ENCODE measurements at regions not wholly inside any gene's neighbourhood (a gene's known extent, or its start where the extent isn't known, plus 50 kb on each side); places are given as distances from the start of the nearest gene placed in this dataset.
"Not testable (repeated sequence)": the region's sequence is repeated elsewhere in the genome, so short reads cannot be mapped to it uniquely, and the experiment has no call there.

DNA sequence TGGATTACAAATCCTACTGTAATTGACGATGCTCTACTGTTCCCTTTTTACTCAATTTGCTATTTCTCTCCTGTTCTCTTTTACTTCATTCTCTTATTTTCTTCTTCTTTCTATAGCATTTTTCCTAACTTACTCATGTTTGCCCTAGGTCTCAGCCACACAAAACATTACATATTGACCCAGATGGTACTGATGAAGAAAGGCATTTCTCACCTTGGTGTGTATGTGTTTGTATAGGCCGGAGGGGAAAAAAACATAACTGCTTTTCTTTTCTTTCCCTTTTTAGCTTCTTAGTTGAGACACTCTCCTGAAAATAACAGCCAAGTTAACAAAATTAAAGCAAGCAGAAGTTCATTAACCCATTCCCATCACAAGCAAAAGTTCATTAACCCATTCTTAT lies 1019.8 kb upstream of the CDH18 start:
- DNase-seq, result no peak

DNA sequence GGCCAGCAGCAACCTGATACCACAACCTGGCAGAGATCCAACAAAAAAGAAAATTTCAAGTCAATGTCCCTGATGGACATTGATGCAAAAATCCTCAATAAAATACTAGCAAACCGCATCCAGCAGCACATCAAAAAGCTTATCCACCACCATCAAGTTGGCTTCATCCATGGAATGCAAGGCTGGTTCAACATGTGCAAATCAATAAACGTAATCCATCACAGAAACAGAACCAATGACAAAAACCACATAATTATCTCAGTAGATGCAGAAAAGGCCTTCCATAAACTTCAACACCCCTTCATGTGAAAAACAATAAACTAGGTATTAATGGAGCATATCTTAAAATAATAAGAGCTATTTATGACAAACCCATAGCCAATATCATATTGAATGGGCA lies 1000.9 kb upstream of the CDH18 start:
- DNase-seq, result not testable (repeated sequence)

DNA sequence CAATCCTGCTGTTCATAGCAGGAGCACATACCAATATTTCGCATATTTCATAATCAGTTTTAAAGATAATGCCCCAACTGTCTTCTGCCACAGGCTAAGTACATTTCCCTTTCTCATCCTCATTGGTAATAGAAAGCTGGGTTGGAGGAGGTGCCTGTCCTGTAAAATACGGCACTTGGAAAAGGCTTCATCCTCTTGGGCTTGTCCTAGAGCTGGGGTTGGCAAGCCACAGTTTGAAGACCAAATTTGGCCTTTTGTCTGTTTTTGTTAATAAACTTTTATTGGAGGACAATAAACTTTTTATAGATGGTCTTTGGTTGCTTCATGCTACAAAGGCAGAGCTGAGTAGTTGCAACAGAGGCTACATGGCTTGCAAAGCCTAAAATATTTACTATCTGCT lies 997.8 kb upstream of the CDH18 start:
- no peak for DNase-seq

DNA sequence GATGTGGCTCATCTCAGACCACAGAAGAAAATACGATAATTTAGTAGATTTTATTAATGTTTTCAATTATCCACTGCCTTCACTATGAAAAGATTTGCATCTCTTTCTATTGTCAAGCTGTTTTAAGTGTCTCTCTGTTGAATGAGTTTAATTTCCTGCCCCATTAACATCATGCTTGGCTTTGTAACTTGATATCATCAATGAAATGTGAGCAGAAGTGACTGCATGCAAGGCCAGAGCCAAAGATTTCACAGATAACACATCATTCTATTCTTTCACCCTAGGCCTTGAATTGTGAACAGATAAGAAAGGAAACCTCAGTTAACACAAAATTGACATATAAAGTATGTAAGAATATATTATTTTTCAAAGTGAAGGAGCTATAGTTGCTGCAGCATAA lies 986.4 kb upstream of the CDH18 start:
- no peak for DNase-seq

DNA sequence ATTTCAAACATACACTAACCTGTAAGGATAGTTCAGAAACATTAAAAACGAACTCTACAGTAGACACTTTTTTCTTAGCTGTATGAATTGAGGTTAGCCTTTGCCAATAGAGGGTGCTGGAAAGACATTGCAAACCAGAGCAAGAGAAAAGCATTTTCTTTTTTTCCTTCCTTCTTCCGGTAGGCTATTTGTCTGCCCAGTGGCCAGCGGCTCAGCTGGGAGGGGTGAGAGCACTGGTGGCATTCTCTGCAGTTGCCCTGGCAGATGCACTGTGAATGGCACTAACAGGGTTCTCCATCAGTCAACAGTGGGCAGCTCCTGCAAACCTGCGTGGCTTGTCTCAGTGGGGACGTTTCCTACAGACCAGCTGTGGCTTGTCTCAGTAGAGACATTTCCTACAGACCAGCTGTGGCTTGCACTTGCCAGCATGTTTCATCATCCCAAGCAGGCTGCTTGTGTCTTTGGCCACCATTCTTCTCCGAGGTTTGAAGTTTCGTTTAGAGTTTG lies 984.5 kb upstream of the CDH18 start:
- DNase-seq, result peak; percentile 4

DNA sequence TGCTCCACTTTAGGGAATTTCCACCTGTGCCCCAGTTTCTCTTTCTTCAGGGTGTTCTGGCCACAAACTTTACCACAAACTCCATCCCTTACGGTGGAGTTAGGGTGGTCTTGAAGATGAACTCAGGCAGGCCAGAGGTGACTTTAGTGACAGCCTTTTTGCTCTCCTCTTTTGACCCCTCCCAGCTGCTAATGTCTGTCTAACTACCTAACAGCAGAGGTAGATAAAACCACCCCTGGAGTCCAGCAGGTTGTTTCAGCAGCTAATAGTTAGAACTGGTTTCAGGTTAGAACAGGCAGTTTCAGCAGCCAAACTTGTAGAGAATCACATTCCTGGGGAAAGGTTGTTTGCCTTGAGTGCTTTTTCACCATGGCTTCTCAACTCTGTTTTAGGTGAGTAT lies 971.3 kb upstream of the CDH18 start:
- no peak for DNase-seq

DNA sequence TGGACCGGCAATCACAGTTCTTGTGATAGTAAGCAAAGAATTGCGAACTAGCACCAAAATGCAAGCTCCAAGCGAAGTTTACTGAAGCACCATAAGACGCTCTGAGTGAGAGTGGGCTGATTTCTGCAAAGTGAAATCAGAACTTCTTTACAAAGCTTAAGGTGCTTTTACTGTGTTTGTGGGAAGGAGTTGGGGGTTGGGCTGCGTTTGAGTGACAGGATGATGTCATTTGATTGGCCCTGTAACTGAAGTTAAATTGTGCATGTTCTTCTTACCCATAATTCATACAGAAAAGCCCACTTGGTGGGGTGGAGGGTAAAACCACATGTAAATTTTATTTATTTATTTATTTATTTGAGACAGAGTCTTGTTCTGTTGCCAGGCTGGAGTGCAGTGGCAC lies 970.6 kb upstream of the CDH18 start:
- DNase-seq, result no peak

DNA sequence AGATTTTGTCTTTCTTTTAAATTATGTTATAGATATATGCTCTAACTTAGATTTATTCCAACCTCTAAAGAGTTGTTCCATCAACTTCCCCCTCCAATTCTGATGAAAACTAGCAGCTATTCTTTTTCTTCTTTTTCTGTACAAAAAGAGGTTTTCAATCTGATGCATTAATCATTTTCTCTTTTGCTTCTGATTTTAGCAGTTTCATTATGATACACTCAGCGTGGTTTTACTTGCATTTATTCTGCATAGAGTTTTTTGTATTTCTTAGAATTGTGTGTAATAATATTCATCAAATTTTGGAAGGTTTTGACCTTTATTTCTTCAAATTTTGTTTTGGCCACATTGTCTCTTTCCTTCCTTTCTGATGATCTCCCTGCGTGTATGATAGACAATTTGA lies 968.1 kb upstream of the CDH18 start:
- DNase-seq, result no peak

DNA sequence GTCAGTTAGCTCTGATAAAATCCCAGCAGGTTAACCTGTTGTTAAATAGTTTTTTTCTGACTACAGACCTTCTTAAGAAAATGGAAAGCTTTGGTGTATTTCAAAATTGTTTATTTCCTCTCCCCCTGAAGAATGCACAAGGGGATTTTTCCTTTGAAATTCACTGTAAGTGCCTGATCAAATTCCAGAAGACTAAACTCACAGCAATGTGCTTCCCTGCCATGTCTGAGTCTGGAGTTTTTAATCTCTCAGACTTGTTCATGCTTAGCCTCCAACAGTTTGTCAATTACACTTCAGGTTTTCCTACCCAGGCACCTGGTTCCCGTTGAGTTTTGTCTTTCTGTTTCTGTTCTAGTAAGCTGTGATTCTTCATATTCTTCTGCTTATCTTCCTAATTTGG lies 961.6 kb upstream of the CDH18 start:
- no peak for DNase-seq

DNA sequence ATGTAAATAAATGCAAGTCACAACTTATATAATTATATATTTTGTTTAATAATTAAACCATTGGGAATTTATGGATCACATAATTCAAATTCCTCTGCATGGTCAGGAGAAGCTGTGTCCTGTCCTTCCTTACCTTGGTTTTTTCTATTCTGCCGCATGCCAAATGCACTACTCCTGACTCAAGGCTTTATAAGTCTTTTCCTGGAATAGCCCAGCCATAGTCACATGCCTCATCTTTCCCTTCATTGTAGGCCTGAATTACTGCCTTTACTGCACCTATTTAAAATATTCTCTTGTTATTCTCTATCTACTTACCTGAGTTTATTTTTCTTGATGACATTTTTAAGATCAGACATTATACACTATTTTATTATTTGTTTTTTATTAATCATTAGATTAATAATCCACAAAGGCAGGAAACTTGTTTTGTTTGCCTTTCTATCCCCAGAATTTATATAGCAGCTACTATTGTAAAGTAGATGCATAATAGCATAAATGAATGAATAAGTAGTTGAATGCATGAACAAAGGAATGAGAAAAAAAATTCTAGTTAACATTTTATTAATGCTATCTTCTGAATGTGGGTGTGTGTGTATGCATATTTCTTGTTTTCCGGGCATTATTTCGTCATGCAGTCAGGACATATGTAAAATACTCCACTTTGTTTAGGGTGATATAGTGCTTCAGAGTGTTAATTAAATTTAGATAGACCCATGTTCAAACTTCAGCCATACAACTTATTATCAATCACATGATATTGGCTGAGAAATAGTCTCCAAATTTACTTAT lies 955.4 kb upstream of the CDH18 start:
- not testable (repeated sequence) for DNase-seq

DNA sequence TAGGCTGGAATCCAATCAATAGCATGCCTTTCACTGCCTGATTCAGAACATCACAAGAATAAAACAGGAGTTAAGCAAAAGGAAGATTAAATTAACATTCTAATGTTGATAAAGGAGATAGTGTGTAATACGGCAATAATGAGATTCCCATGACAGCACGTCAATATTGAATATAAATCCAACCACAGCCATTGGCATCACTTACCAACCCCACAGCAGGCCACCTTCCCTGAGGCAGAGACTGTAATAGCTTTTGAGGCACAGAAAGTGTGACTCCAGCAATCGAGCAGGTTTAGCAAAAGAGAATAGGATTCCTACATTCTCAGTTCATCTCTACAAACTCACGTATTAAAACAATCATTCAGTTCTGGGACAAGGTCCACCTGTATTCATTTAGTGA lies 954.6 kb upstream of the CDH18 start:
- not testable (repeated sequence) for DNase-seq

DNA sequence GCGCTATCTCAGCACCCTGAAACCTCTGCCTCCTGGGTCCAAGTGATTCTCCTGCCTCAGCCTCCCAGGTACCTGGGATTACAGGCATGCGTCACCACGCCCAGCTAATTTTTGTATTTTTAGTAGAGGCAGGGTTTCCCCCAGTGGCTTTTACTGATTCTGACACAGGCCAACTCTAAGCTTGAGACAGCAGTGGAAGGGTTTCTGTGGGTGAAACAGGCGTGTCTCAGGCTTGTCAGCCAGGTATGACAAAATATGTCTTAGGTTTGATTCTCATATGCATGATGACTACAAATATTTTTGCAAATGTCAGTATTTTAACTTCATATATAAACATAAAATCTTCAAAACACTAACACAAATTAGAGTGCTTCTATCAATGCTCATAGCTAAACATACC lies 952.8 kb upstream of the CDH18 start:
- DNase-seq, result not testable (repeated sequence)

DNA sequence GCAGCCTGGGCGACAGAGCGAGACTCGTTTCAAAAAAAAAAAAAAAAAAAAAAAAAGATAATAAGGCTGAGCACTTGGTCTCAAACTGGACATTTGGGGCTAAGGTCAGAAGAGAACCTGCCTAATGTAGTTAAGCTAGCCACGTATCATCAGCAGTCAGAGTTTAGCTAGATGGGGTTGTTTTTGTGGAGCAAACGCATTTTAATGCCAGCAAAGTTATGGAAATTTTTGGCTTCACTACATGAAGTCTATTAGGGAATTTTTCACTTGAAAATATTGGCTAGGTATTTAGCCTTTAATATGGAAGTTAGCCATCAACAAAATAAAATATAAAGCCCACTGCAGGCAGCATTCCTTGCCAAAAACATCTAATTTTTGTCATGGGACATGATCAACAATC lies 902.9 kb upstream of the CDH18 start:
- not testable (repeated sequence) for DNase-seq

DNA sequence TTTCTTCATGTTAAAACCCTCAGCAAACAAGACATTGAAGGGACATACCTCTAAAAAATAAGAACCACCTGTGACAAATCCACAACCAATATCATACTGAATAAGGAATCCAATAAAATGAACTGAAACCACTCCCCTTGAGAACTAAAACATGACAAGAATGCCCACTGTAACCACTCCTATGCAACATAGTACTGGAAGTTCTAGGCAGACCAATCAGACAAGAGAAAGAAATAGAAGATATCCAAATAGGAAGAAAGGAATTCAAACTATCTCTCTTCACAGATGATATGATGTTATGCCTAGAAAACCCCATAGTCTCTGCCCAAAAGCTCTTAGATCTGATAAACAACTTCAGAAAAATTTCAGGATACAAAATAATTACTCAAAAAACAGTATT lies 887.7 kb upstream of the CDH18 start:
- not testable (repeated sequence) for DNase-seq

DNA sequence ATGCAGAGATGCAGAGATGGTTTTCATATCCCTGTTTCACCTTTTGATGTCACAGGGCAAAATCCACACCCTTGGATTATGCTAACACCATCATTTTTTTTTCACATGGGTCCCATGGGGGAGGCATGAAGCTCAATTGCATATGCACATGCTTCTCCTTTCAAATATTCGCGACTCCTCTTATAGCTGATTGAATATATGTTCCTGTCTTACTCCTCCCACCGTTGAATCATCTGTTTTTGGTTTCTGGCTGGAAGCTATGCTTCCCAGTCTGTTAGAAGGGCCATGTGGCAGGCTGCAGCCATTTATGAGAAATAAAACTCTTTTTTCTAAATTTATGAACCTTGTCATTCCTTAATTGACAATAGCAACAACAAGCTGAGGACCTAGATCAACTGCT lies 877.9 kb upstream of the CDH18 start:
- DNase-seq, result not testable (repeated sequence)

DNA sequence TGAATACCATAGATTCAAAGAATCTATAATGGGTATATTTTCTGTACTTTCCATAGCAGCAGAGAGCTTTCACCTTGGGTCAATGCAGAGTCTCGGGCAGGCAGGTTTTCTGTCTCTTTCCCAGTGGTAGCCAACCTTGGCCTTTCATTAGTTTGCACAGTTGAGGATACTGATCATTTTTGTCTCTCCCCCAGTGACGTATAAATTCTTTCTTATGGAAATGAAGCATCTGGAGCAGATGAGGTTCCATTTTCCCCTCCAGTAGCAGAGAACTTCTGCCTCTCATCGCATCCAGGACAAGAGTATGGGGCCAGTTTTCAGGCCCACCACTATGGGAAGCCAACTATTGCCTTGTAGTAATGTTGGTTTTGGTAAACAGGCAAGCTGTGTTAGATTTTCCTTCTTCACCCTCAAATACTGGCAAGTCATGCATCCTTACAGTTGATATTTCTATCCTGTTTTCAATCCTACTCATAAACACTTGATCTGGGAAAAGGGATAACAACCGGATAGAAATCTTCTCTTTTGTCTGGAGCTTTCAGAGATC lies 845.2 kb upstream of the CDH18 start:
- no peak for DNase-seq

DNA sequence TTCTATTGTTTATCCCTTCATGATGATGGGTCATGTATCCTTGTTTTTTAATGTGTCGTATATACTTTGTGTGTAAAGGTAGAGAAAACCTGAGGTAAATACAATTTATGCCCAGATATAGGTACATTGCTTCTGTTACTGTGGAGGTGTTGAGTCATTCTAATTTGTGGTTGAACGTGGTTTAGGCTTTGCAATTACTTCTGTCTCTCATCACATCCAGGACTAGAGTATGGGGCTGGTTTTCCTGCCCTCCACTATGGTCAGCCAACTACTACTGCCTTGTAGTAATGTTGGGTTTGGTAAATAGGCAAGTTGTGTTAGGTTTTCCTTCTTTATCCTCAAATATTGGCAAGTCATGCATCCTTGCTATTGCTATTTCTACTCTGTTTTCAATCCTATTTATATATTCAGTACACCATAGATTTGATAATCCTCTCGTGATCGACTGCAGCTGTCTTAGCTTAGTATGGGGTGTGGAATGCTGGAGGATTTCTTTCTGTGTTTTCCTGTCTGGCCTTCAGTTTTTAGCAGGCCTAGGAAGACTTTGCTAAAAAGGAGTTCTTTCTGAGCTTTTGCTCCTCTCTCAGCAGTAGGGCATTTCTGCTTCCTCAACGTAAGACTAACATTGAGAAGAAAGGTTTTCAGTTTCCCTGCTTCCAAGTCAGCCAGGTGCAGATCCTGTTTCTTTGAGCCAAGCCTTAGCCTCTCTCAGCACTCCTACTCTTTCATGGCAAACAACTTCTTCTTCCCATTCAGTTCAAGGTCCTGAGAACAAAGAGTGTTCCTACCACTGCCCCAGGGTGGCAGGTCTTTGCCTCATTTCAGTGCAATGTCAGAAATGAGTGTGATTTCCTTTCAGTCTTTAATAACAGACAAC lies 844.4 kb upstream of the CDH18 start:
- DNase-seq, result no peak

DNA sequence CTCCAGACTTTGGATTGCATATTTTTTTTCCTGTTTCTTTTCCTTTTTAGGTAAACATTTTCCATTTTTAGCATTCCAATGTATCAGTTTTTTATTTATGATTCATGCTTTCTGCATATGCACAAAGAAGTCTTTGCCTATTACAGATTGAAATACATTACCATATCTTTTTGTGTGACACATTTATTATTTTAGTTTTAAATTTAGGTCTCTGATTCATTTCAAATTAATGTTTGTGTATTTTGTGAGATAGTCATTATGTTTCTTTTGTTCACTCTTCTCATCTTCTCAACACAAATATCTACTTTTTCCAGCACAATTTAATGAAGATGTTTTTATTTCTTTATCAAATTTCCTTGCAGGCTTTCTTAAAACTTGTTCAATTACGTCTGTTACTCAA lies 838.0 kb upstream of the CDH18 start:
- DNase-seq, result not testable (repeated sequence)

DNA sequence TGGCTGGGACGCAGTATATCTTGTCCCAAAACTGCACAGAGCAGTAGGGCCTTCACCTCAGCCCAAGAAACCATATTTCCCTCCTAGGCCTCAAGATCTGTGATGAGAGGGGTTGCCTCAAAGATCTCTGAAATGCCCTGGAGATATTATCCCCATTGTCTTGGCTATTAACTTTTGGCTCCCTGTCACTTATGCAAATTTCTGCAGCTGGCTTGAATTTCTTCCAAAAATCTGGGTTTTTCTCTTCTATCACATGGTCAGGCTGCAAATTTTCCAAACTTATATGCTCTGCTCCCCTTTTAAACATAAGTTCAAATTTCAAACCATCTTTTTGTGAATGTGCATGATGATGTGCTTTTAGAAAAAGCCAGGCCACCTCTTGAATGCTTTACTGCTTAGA lies 809.2 kb upstream of the CDH18 start:
- DNase-seq, result not testable (repeated sequence)

DNA sequence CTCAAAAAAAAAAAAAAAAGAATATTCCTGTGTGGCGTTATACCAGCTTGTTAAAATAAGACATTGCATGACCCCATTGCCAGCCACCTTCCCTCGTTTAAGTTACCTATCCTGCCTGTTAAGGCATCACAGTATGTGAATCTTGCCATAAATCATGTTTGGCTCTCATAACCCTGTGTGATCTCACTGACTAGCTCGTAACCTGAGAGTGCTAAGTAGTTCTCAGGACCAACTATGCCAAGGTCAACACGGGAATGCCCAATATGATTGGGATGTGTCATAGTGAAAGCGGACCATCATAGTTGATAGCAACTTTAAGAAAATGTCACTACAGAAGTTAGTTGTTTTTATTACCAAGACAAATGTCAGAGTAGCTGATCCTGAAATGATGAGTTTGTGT lies 796.8 kb upstream of the CDH18 start:
- DNase-seq, result not testable (repeated sequence)

DNA sequence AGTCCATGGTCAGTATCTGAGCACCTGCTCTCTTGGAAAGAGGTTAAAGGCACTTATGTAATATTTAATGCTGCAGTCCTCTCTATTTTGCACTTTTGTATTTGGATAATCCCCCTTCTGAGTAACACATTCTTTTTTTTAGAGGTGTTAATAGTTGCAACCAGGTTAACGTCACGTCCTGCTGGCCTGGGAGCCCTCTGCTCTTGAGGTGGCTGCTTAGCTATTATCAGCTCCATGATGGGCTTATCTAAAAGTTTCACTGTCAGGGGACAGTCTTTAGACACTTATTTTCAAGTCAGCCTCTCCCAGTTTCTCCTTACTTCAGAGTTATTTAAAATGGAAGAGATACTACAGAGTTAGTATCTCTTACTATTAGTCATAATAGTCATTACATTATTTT lies 795.5 kb upstream of the CDH18 start:
- not testable (repeated sequence) for DNase-seq

DNA sequence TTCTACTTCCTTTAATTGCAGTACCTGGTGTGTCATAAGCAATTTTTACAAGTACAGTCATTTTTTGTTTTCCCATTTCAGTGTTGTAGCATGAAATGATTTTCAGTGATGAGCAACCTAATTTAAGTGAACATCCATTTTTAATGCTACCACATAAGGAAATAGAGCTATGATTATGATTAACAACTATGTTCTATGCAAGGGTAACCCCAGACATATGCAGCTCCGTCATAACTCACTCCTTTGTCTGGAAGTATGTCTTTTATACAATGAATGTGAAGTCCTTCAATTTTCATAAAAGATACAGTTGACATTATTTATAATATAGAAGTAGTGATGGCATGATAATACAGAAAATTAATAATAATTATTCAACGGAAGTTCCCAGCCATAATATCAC lies 783.3 kb upstream of the CDH18 start:
- not testable (repeated sequence) for DNase-seq

DNA sequence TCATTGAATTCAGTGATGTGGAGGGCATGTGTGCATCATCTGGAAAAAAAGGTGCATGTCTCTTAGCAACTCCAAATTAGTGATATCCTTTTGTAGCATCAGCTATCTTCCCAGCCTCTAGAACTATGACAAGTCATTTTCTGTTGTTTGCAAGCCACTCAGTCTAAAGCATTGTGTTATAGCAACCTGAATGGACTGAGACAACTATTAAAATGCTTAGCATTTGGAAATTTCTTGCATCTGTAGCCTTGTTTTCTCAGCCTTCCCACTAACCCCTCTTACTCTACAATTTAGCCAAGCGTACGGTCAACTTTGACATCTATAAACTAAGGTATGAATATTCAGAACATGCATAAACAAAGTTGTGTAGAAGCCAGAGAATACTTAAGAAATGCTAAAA lies 777.1 kb upstream of the CDH18 start:
- DNase-seq, result not testable (repeated sequence)

DNA sequence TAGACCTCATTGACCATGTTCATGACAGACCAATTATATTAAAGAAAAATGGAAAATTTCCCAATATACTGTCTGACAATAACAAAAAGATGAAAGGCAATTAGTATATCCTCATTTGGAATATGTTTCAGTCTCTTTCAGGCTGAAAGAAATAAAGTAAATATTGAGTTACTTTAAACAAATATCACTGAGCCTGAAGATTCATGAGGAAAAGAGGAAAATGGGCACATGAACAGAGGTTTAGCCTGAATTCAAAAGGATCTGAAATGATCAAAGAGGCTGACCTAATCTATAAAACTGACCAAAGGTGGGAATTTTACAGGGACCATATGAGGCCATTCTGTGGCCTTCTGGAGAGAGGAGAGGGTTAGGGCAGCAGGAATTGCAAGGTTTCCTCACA lies 771.5 kb upstream of the CDH18 start:
- not testable (repeated sequence) for DNase-seq
